ENCODE measurements at regions not wholly inside any gene's neighbourhood (a gene's known extent, or its start where the extent isn't known, plus 50 kb on each side); places are given as distances from the start of the nearest gene placed in this dataset.

DNA sequence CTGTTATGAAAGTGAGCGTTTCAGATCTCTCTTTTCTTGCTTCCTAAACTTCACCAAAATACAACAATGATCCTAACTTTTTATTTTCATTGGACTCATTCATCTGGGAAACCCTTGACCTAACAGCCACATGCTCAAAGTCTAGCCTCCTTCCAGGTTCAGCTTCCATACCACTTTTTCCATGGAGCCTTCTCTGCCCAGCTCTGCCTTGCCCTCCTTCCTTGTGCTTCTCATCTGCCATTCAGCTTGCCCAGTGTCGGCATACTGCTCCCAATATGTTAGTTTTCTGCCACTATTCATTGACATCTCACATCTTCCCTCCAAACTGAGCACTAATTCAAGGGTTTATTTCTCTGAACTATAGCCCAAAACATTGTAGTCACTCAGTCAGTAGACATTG is 214.7 kb downstream of the RAD51AP2 start:
- H3K4me1 Mint-ChIP-seq = peaks cover 4% of the 10 kb centered on the region
- no peak overlapping the region for H3K27ac ChIP-seq (ENCODE audit: low read depth, low read length)
- DNase-seq = no peak
- H3K36me3 Mint-ChIP-seq (ENCODE audit: low read depth) = no peaks in the 10 kb centered on the region
- H3K4me1 ChIP-seq (ENCODE audit: control insufficient read depth, insufficient read depth, low read length) = no peaks in the 10 kb centered on the region
- TF ChIP-seq CTCF (conservative IDR thresholded peaks at IDR 0.05) = no peak
- H3K4me3 ChIP-seq (ENCODE audit: low read length) = no peak overlapping the region
- no peak overlapping the region for H3K27ac Mint-ChIP-seq
- H3K9me3 ChIP-seq (ENCODE audit: control insufficient read depth, low read length) = no peaks in the 10 kb centered on the region
- peaks cover 3% of the 10 kb centered on the region for H3K27me3 Mint-ChIP-seq (ENCODE audit: insufficient read depth)
- H3K9ac ChIP-seq (ENCODE audit: extremely low read depth, low read length, poor library complexity, severe bottlenecking) = no peak overlapping the region
- no peaks in the 10 kb centered on the region for H3K36me3 ChIP-seq (ENCODE audit: control insufficient read depth, insufficient read depth, low read length)
- H3K4me3 Mint-ChIP-seq = no peak overlapping the region
- H3K9me3 Mint-ChIP-seq = no peaks in the 10 kb centered on the region
- WGBS, 2 experiments (ENCODE audit: insufficient coverage in 1 of 2, insufficient read length in 1 of 2) = 50 to 80% methylated on average over 1 to 2 of the region's 2 CpGs
- no peaks in the 10 kb centered on the region for H3K27me3 ChIP-seq (ENCODE audit: control insufficient read depth, insufficient read depth, low read length, poor library complexity, severe bottlenecking)

- Histone ChIP-seq H3K36me3 (ENCODE audit: control insufficient read depth, insufficient read depth, low read length) (no peaks in the 10 kb centered on the region), H3K4me3 (ENCODE audit: low read length) (no peak overlapping the region), H3K27me3 (ENCODE audit: control insufficient read depth, insufficient read depth, low read length, poor library complexity, severe bottlenecking) (no peaks in the 10 kb centered on the region), H3K9ac (ENCODE audit: extremely low read depth, low read length, poor library complexity, severe bottlenecking) (no peak overlapping the region), H3K4me1 (ENCODE audit: control insufficient read depth, insufficient read depth, low read length) (no peaks in the 10 kb centered on the region), H3K9me3 (ENCODE audit: control insufficient read depth, low read length) (no peaks in the 10 kb centered on the region), H3K27ac (ENCODE audit: low read depth, low read length) (no peak overlapping the region)
- WGBS, 2 experiments (ENCODE audit: insufficient coverage in 1 of 2, insufficient read length in 1 of 2) = 90 to 96% methylated on average over 3 to 4 of the region's 4 CpGs
- H3K9me3 Mint-ChIP-seq = no peaks in the 10 kb centered on the region
- H3K27ac Mint-ChIP-seq = no peak overlapping the region
- peaks cover 4% of the 10 kb centered on the region for H3K4me1 Mint-ChIP-seq
- TF ChIP-seq CTCF (conservative IDR thresholded peaks at IDR 0.05) = no peak
- H3K27me3 Mint-ChIP-seq (ENCODE audit: insufficient read depth) = no peaks in the 10 kb centered on the region
- H3K36me3 Mint-ChIP-seq (ENCODE audit: low read depth) = no peaks in the 10 kb centered on the region
- no peak overlapping the region for H3K4me3 Mint-ChIP-seq
- no peak for DNase-seq
These were observed 215.2 kb downstream of the RAD51AP2 start for GRCh38 chr2:17303054-17303453.

DNA sequence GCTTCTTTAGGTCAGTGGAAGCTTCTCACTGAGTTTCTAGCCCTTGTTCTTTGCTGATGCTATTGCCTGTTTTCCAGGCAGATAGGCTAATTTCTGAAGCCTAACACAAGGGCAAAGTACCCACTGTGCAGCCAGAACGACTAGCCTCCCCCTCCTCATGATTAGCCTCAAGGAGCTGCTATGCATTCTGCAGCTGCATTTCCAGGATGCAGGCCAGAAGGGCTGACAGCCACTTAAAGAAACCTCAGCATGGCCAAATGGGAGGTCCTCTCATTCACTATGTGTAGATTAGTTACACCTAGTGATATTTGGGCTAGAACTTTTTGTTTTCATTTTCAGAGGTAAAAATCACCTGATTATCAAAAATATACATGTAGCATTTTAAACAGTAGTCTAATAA is 216.0 kb downstream of the RAD51AP2 start:
- no peaks in the 10 kb centered on the region for H3K36me3 Mint-ChIP-seq (ENCODE audit: low read depth)
- H3K4me3 Mint-ChIP-seq = no peak overlapping the region
- no peaks in the 10 kb centered on the region for H3K36me3 ChIP-seq (ENCODE audit: control insufficient read depth, insufficient read depth, low read length)
- no peak for DNase-seq
- H3K4me3 ChIP-seq (ENCODE audit: low read length) = no peak overlapping the region
- WGBS, 2 experiments (ENCODE audit: insufficient coverage in 1 of 2, insufficient read length in 1 of 2) = 17 to 43% methylated on average over 1 of the region's 1 CpG
- H3K9me3 ChIP-seq (ENCODE audit: control insufficient read depth, low read length) = no peaks in the 10 kb centered on the region
- no peak for TF ChIP-seq CTCF (conservative IDR thresholded peaks at IDR 0.05)
- H3K27ac ChIP-seq (ENCODE audit: low read depth, low read length) = no peak overlapping the region
- H3K9ac ChIP-seq (ENCODE audit: extremely low read depth, low read length, poor library complexity, severe bottlenecking) = no peak overlapping the region
- H3K27ac Mint-ChIP-seq = no peak overlapping the region
- no peaks in the 10 kb centered on the region for H3K4me1 ChIP-seq (ENCODE audit: control insufficient read depth, insufficient read depth, low read length)
- no peaks in the 10 kb centered on the region for H3K27me3 Mint-ChIP-seq (ENCODE audit: insufficient read depth)
- H3K9me3 Mint-ChIP-seq = no peaks in the 10 kb centered on the region
- no peaks in the 10 kb centered on the region for H3K27me3 ChIP-seq (ENCODE audit: control insufficient read depth, insufficient read depth, low read length, poor library complexity, severe bottlenecking)
- H3K4me1 Mint-ChIP-seq = peaks cover 4% of the 10 kb centered on the region

All from endodermal cell (in vitro differentiated cells).